ENCODE measurements at regions not wholly inside any gene's neighbourhood (a gene's known extent, or its start where the extent isn't known, plus 50 kb on each side); places are given as distances from the start of the nearest gene placed in this dataset.

DNA sequence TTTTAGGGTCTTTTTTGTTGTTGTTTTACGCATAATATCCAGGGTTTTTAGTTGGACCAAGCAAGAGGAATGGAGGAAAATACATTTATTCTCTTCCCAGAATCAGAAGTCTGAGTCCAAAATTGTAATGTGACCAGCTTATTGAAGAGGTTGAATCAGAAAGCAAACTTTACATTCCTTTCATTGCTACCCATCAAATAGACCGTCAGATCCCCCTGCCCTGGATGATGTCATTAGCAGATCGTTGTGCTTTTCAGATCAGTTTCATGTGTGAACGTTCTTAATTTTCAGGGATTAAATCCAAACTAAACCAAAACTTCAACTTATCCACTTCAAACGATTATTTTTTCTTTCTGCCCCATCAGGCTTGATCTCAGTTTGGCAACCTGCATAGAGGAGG is 85.7 kb upstream of the NGF start:
- Histone ChIP-seq H3K4me3 (ENCODE audit: low read depth, low read length) (no peak overlapping the region), H3K27ac (no peak overlapping the region), H2AFZ (peak overlapping the region; percentile 35), H3K9me3 (ENCODE audit: control insufficient read depth, low read length) (no peaks in the 10 kb centered on the region), H3K79me2 (no peaks in the 10 kb centered on the region), H3K9ac (no peak overlapping the region), H3K36me3 (ENCODE audit: control insufficient read depth, insufficient read depth, low read length) (no peaks in the 10 kb centered on the region), H3K4me2 (ENCODE audit: low read length) (no peak overlapping the region), H3K27me3 (ENCODE audit: control insufficient read depth, insufficient read depth, low read length) (no peaks in the 10 kb centered on the region), H3K4me1 (no peaks in the 10 kb centered on the region)
- TF ChIP-seq, protein P1, sequence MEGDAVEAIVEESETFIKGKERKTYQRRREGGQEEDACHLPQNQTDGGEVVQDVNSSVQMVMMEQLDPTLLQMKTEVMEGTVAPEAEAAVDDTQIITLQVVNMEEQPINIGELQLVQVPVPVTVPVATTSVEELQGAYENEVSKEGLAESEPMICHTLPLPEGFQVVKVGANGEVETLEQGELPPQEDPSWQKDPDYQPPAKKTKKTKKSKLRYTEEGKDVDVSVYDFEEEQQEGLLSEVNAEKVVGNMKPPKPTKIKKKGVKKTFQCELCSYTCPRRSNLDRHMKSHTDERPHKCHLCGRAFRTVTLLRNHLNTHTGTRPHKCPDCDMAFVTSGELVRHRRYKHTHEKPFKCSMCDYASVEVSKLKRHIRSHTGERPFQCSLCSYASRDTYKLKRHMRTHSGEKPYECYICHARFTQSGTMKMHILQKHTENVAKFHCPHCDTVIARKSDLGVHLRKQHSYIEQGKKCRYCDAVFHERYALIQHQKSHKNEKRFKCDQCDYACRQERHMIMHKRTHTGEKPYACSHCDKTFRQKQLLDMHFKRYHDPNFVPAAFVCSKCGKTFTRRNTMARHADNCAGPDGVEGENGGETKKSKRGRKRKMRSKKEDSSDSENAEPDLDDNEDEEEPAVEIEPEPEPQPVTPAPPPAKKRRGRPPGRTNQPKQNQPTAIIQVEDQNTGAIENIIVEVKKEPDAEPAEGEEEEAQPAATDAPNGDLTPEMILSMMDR (IDR thresholded peaks at IDR 0.05) = no peak

DNA sequence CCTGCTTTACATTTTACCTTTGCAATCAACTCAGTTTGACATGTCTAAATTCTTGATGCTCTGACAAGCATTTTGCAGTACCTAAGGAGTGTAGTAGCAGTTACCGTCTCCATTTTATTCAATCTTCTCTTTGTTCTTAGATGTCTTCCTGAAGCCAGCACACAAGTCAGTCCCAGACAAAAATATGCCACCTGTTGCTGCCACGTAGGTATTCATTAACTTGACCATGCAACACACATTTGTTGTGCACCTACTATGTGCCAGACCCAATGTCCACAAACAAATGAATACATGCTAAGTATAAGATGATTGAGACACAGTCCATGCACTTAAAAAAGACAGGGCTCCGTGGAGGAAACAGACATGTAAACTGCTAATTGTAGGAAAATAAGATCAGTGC is 81.5 kb upstream of the NGF start:
- Histone ChIP-seq H3K36me3 (ENCODE audit: control insufficient read depth, insufficient read depth, low read length) (no peaks in the 10 kb centered on the region), H3K27ac (no peak overlapping the region), H2AFZ (no peak overlapping the region), H3K27me3 (ENCODE audit: control insufficient read depth, insufficient read depth, low read length) (no peaks in the 10 kb centered on the region), H3K4me2 (ENCODE audit: low read length) (no peak overlapping the region), H3K9me3 (ENCODE audit: control insufficient read depth, low read length) (no peaks in the 10 kb centered on the region), H3K79me2 (no peaks in the 10 kb centered on the region), H3K9ac (no peak overlapping the region), H3K4me3 (ENCODE audit: low read depth, low read length) (no peak overlapping the region), H3K4me1 (no peaks in the 10 kb centered on the region)
- TF ChIP-seq, protein P1 (IDR thresholded peaks at IDR 0.05) = no peak

DNA sequence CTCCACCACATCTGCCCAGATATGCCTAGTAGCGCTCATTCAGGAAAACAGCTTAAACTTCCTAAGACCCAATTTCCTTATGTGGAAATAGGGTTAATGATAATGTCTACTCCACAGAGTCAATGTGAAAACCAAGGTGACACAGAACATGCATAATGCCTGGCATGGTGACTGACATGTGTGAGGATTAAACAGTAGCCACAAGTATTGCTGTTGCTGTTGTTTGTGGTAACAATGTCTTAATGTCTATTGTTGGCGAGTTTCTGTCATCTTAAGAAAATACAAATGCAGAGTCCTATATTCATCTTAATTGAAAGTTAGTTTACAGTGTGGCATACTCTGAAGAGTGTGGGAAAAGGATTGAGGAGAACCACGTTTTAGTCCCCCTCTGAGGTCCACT is 75.6 kb upstream of the NGF start:
- Histone ChIP-seq H3K27me3 (ENCODE audit: control insufficient read depth, insufficient read depth, low read length) (no peaks in the 10 kb centered on the region), H3K4me2 (ENCODE audit: low read length) (no peak overlapping the region), H2AFZ (no peak overlapping the region), H3K27ac (no peak overlapping the region), H3K4me3 (ENCODE audit: low read depth, low read length) (no peak overlapping the region), H3K4me1 (peaks cover 2% of the 10 kb centered on the region), H3K9ac (no peak overlapping the region), H3K36me3 (ENCODE audit: control insufficient read depth, insufficient read depth, low read length) (no peaks in the 10 kb centered on the region), H3K79me2 (no peaks in the 10 kb centered on the region), H3K9me3 (ENCODE audit: control insufficient read depth, low read length) (no peaks in the 10 kb centered on the region)
- TF ChIP-seq, protein P1 (IDR thresholded peaks at IDR 0.05) = no peak

DNA sequence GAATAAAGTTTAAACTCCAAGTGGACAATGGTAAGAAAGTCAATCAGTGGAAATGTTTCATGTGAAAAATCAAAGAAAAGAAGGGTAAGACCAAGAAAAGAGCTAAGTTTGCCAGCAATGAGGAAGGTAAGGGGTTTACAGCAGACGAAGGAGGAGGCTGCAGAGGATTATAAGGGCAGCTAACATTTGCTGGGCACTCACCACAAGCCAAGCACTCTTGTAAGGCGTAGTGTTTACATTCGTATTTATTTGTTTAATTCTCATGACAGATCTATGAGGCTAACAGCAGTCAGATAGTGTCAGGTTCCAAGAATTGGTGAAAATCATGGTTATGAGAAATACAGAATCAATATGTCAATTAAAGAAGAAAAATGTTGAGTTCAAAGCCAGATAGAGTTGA is 75.2 kb upstream of the NGF start:
- peaks cover 2% of the 10 kb centered on the region for H3K4me1 ChIP-seq
- H3K27me3 ChIP-seq (ENCODE audit: control insufficient read depth, insufficient read depth, low read length) = no peaks in the 10 kb centered on the region
- no peak overlapping the region for H2AFZ ChIP-seq
- no peaks in the 10 kb centered on the region for H3K9me3 ChIP-seq (ENCODE audit: control insufficient read depth, low read length)
- no peak overlapping the region for H3K9ac ChIP-seq
- no peaks in the 10 kb centered on the region for H3K79me2 ChIP-seq
- no peak overlapping the region for H3K4me3 ChIP-seq (ENCODE audit: low read depth, low read length)
- TF ChIP-seq, protein P1 (IDR thresholded peaks at IDR 0.05) = no peak
- no peaks in the 10 kb centered on the region for H3K36me3 ChIP-seq (ENCODE audit: control insufficient read depth, insufficient read depth, low read length)
- no peak overlapping the region for H3K4me2 ChIP-seq (ENCODE audit: low read length)
- H3K27ac ChIP-seq = no peak overlapping the region

DNA sequence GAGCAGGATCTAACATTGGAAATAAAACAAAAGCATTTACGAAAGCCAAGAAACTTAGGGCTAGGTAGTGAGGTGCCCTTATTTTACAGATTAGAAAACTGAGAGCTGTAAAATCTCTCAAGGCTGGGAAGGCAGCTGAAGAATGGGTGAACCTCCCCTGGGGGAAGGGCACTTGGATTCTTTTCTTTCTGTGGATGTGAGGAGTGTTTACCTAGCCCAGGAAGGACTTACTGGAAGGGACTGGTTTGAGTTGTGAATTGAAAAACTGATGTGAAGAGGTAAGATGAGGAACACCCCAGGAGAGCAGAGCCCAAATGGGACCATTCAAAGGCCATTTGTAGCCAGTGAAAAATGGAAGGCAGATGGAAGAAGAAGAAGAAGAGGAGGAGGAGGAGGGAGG is 74.7 kb upstream of the NGF start:
- Histone ChIP-seq H3K4me1 (peaks cover 2% of the 10 kb centered on the region), H3K36me3 (ENCODE audit: control insufficient read depth, insufficient read depth, low read length) (no peaks in the 10 kb centered on the region), H2AFZ (no peak overlapping the region), H3K9me3 (ENCODE audit: control insufficient read depth, low read length) (no peaks in the 10 kb centered on the region), H3K4me3 (ENCODE audit: low read depth, low read length) (no peak overlapping the region), H3K27me3 (ENCODE audit: control insufficient read depth, insufficient read depth, low read length) (no peaks in the 10 kb centered on the region), H3K79me2 (no peaks in the 10 kb centered on the region), H3K4me2 (ENCODE audit: low read length) (no peak overlapping the region), H3K27ac (no peak overlapping the region), H3K9ac (no peak overlapping the region)
- TF ChIP-seq, protein P1 (IDR thresholded peaks at IDR 0.05) = no peak

Data from parathyroid adenoma (tissue), 2 donors.